AG04450 (cell line): ENCODE measurements at regions not wholly inside any gene's neighbourhood (a gene's known extent, or its start where the extent isn't known, plus 50 kb on each side); places are given as distances from the start of the nearest gene placed in this dataset.

Experiments
- CTCF ChIA-PET: fragments of 300-600, 350-600 bp; formaldehyde crosslinking; extraction: SDS; loops from one replicate; lab custom pipeline; 2022; ENCODE audit warnings: antibody characterized with exemption, inconsistent platforms; lab: Charles Lee
- POLR2A ChIA-PET: fragments of 350-600 bp; formaldehyde crosslinking; extraction: SDS; loops from one replicate; lab custom pipeline; 2021; ENCODE audit warnings: antibody characterized with exemption, inconsistent platforms; lab: Yijun Ruan, JAX
- DNase-seq: peaks from one replicate; pipeline ENCODE4 v3.0.0-alpha.2; 2011; ENCODE audit warnings: low read depth, low spot score
- H3K27ac ChIP-seq: one replicate; pipeline ENCODE4 v1.5.1; 2012; ENCODE audit warnings: low read depth, low read length, control low read depth
- H3K27me3 ChIP-seq: one replicate; pipeline ENCODE4 v1.6.0; 2012; ENCODE audit warnings: low read length; ENCODE audit not compliant: control insufficient read depth, insufficient read depth
- H3K4me3 ChIP-seq: 2 replicates; pipeline ENCODE4 v1.5.1; 2011; ENCODE audit warnings: mild to moderate bottlenecking, low read depth, low read length, control low read depth
- H3K9me3 ChIP-seq: 2 replicates; pipeline ENCODE4 v1.5.1; 2012; ENCODE audit warnings: low read length; ENCODE audit not compliant: control insufficient read depth, insufficient read depth
- CTCF ChIP-seq: IDR thresholded peaks from 2 replicates; pipeline ENCODE4 v1.5.1; 2011; ENCODE audit warnings: low read depth, low read length, control low read depth, inconsistent platforms

- H3K9me3 ChIP-seq: no peaks in the 10 kb centered on the region
- H3K27me3 ChIP-seq: no peaks in the 10 kb centered on the region
- TF ChIP-seq CTCF: no peak
- POLR2A ChIA-PET: interaction anchor here (0.7 kb wide), 1 partner anchor 16 kb away, joined by 5 read pairs; no protein-coding TSS in a partner anchor
- CTCF ChIA-PET: interaction anchor here (0.7 to 1.1 kb wide), 2 partner anchors 18 to 116 kb away, joined by 3 read pairs; no protein-coding TSS in a partner anchor
- no peak overlapping the region for H3K4me3 ChIP-seq
- no peak for DNase-seq
- no peak overlapping the region for H3K27ac ChIP-seq
Observed at GRCh38 chr14:71183876-71184689, 276.8 kb downstream of the PCNX1 start.

GRCh38 chr14:71185637-71186036 lies 278.4 kb downstream of the PCNX1 start:
- TF ChIP-seq CTCF: no peak
- DNase-seq: no peak
- no peaks in the 10 kb centered on the region for H3K9me3 ChIP-seq
- POLR2A ChIA-PET: no interaction called here
- CTCF ChIA-PET: interaction anchor here (1.6 kb wide), 1 partner anchor 19 kb away, joined by 5 read pairs; no protein-coding TSS in a partner anchor
- no peaks in the 10 kb centered on the region for H3K27me3 ChIP-seq
- H3K27ac ChIP-seq: no peak overlapping the region
- no peak overlapping the region for H3K4me3 ChIP-seq

- DNase-seq: no peak
- H3K27me3 ChIP-seq: no peaks in the 10 kb centered on the region
- H3K9me3 ChIP-seq: no peaks in the 10 kb centered on the region
- no peak for TF ChIP-seq CTCF
- H3K27ac ChIP-seq: no peak overlapping the region
- ChIA-PET POLR2A (interaction anchor here (0.6 kb wide), 1 partner anchor 39 kb away, joined by 6 read pairs; no protein-coding TSS in a partner anchor), CTCF (interaction anchor here (0.6 to 1.1 kb wide), 2 partner anchors 19 to 21 kb away, joined by 3 read pairs; no protein-coding TSS in a partner anchor)
- H3K4me3 ChIP-seq: no peak overlapping the region
Observed at GRCh38 chr14:71187633-71188356, 280.5 kb downstream of the PCNX1 start.

- CTCF ChIA-PET: interaction anchor here (1.3 kb wide), 1 partner anchor 24 kb away, joined by 3 read pairs; no protein-coding TSS in a partner anchor
- POLR2A ChIA-PET: no interaction called here
- DNase-seq: no peak
- Histone ChIP-seq H3K4me3 (no peak overlapping the region), H3K9me3 (no peaks in the 10 kb centered on the region), H3K27me3 (no peaks in the 10 kb centered on the region), H3K27ac (no peak overlapping the region)
- TF ChIP-seq CTCF: no peak
Observed at GRCh38 chr14:71190770-71191374, 283.6 kb downstream of the PCNX1 start.
